Activated CD8-positive, alpha-beta memory T cell treated with anti-CD3 and anti-CD28 coated beads, Interleukin-2, amount 10 ng/mL, durations not matched to agents 7 days and 5 days (primary cell): ENCODE measurements at regions not wholly inside any gene's neighbourhood (a gene's known extent, or its start where the extent isn't known, plus 50 kb on each side); places are given as distances from the start of the nearest gene placed in this dataset.
"Not testable (repeated sequence)": the region's sequence is repeated elsewhere in the genome, so short reads cannot be mapped to it uniquely, and the experiment has no call there.

Experiments used
- ATAC-seq: fragments of 150-1000 bp; cut with Tn5 transposase; one replicate; pipeline ENCODE4 v1.10.0; 2021; ENCODE audit warnings: moderate library complexity
- CTCF ChIA-PET: fragments of 350-600 bp; sonication (Branson Sonifier 250); formaldehyde crosslinking; loops from one replicate; lab custom pipeline; 2021; ENCODE audit warnings: antibody characterized with exemption; lab: Charles Lee
- DNase-seq: peaks from one replicate; pipeline ENCODE4 v3.0.0-alpha.2; 2020
- H3K27ac Mint-ChIP-seq: one replicate; pipeline ENCODE4 v1.8.0; 2021; ENCODE audit warnings: mild to moderate bottlenecking, mixed read lengths
- H3K27me3 Mint-ChIP-seq: one replicate; pipeline ENCODE4 v1.8.0; 2021; ENCODE audit warnings: mixed read lengths
- H3K36me3 Mint-ChIP-seq: one replicate; pipeline ENCODE4 v1.8.0; 2021; ENCODE audit warnings: mild to moderate bottlenecking, mixed read lengths
- H3K4me1 Mint-ChIP-seq: one replicate; pipeline ENCODE4 v1.8.0; 2021; ENCODE audit warnings: mixed read lengths
- H3K4me3 Mint-ChIP-seq: one replicate; pipeline ENCODE4 v1.8.0; 2021; ENCODE audit warnings: mild to moderate bottlenecking, moderate library complexity, mixed read lengths
- H3K9me3 Mint-ChIP-seq: one replicate; pipeline ENCODE4 v1.8.0; 2022; ENCODE audit warnings: low read depth, mixed read lengths

GRCh38 chr3:17885986-17886385 is 143.6 kb upstream of the TBC1D5 start:
- H3K27ac Mint-ChIP-seq, result no peak overlapping the region
- CTCF ChIA-PET, result no interaction called here
- no peaks in the 10 kb centered on the region for H3K4me1 Mint-ChIP-seq
- H3K9me3 Mint-ChIP-seq, result no peaks in the 10 kb centered on the region
- H3K27me3 Mint-ChIP-seq, result peaks cover 23% of the 10 kb centered on the region
- H3K4me3 Mint-ChIP-seq, result no peak overlapping the region
- H3K36me3 Mint-ChIP-seq, result no peaks in the 10 kb centered on the region
- DNase-seq (no peak), ATAC-seq (no peak)

DNA sequence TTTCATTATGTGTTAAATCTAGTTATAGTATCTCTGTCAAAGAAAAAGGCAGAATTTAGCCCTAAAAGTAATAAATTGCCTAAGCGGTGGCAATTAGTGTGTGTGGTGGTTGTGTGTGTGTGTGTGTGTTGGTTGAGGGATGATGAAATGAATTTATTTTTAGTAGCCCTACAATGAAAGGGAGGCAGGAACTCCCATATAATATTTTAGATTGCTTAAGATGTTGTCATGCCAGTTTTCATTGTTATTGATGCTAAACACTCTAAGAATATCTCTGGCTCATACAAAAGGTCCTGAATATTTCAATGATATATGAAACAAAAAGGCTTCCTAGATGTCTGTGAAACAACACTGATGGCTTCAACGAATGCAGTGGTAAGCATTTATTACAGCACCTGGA is 140.6 kb upstream of the TBC1D5 start:
- Mint-ChIP-seq H3K9me3 (no peaks in the 10 kb centered on the region), H3K27me3 (peaks cover 19% of the 10 kb centered on the region), H3K27ac (no peak overlapping the region), H3K36me3 (no peaks in the 10 kb centered on the region), H3K4me1 (no peaks in the 10 kb centered on the region), H3K4me3 (no peak overlapping the region)
- ATAC-seq (no peak), DNase-seq (no peak)
- CTCF ChIA-PET, result no interaction called here

DNA sequence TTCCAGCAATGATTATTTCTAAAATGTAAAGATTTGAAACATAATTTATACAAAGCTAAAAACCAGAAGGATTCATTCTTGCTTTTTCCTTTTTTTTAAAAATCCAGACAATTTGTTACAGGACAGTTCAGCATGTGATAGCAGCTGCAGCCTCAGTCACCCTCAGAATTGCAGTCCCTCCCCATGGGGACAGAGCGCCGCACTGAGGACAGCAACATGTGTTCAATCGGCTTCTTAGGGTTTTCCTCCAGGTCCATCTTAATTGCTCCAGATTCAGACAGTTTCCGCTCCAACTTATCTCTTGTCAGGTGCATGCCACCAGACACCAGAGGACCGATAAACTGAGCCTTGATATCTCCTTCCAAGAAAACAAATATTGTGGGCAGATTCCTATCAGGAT is 134.9 kb upstream of the TBC1D5 start:
- Mint-ChIP-seq H3K27ac (no peak overlapping the region), H3K4me3 (no peak overlapping the region), H3K4me1 (no peaks in the 10 kb centered on the region), H3K9me3 (no peaks in the 10 kb centered on the region), H3K36me3 (no peaks in the 10 kb centered on the region), H3K27me3 (peaks cover 3% of the 10 kb centered on the region)
- CTCF ChIA-PET, result interaction anchor here (0.7 kb wide), 1 partner anchor 1111 kb away, joined by 3 read pairs; no protein-coding TSS in a partner anchor
- no peak for DNase-seq
- ATAC-seq, result no peak

DNA sequence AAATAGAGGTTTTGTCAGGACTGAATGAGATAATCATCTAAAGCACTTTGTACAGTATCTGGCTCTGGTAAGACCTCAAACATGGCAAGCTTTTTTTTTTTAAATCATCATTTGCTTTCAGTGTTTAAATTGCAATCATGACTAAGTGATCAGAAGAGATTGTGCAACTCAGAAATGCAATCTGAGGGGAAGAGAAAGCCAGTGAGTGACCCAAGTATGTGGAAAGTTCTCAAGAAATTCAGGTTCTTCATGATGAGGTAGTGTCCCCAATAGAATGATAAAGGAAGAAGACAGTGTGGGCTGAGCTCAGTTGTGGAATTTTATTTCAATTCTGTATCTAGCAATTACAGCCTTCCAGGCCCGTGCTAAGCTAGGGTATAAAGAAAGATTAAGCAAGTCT is 132.2 kb upstream of the TBC1D5 start:
- CTCF ChIA-PET, result no interaction called here

GRCh38 chr3:17872457-17872856 is 130.0 kb upstream of the TBC1D5 start:
- DNase-seq (no peak), ATAC-seq (no peak)
- Mint-ChIP-seq H3K27ac (no peak overlapping the region), H3K36me3 (no peaks in the 10 kb centered on the region), H3K4me1 (no peaks in the 10 kb centered on the region), H3K4me3 (no peak overlapping the region), H3K27me3 (peaks cover 16% of the 10 kb centered on the region), H3K9me3 (no peaks in the 10 kb centered on the region)
- CTCF ChIA-PET, result no interaction called here

More for the DNA sequence above, 132.2 kb upstream of the TBC1D5 start:
- Mint-ChIP-seq H3K27ac (no peak overlapping the region), H3K9me3 (no peaks in the 10 kb centered on the region), H3K4me3 (no peak overlapping the region), H3K4me1 (no peaks in the 10 kb centered on the region), H3K27me3 (peaks cover 3% of the 10 kb centered on the region), H3K36me3 (no peaks in the 10 kb centered on the region)
- DNase-seq (no peak), ATAC-seq (no peak)

- no peak for DNase-seq
- no peaks in the 10 kb centered on the region for H3K4me1 Mint-ChIP-seq
- H3K9me3 Mint-ChIP-seq, result no peaks in the 10 kb centered on the region
- no peak overlapping the region for H3K27ac Mint-ChIP-seq
- CTCF ChIA-PET, result interaction anchor here (1.0 kb wide), 1 partner anchor 24 kb away, joined by 3 read pairs; no protein-coding TSS in a partner anchor
- ATAC-seq, result no peak
- H3K36me3 Mint-ChIP-seq, result no peaks in the 10 kb centered on the region
- no peak overlapping the region for H3K4me3 Mint-ChIP-seq
- peaks cover 29% of the 10 kb centered on the region for H3K27me3 Mint-ChIP-seq
Observed at GRCh38 chr3:17865631-17866030, 123.2 kb upstream of the TBC1D5 start.

GRCh38 chr3:17861476-17861875 is 119.0 kb upstream of the TBC1D5 start:
- H3K27me3 Mint-ChIP-seq, result peaks cover 16% of the 10 kb centered on the region
- H3K27ac Mint-ChIP-seq, result no peak overlapping the region
- H3K4me1 Mint-ChIP-seq, result no peaks in the 10 kb centered on the region
- no peak overlapping the region for H3K4me3 Mint-ChIP-seq
- H3K9me3 Mint-ChIP-seq, result no peaks in the 10 kb centered on the region
- DNase-seq (no peak), ATAC-seq (no peak)
- CTCF ChIA-PET, result interaction anchor here (0.6 kb wide), 1 partner anchor 504 kb away, joined by 3 read pairs; no protein-coding TSS in a partner anchor
- no peaks in the 10 kb centered on the region for H3K36me3 Mint-ChIP-seq

DNA sequence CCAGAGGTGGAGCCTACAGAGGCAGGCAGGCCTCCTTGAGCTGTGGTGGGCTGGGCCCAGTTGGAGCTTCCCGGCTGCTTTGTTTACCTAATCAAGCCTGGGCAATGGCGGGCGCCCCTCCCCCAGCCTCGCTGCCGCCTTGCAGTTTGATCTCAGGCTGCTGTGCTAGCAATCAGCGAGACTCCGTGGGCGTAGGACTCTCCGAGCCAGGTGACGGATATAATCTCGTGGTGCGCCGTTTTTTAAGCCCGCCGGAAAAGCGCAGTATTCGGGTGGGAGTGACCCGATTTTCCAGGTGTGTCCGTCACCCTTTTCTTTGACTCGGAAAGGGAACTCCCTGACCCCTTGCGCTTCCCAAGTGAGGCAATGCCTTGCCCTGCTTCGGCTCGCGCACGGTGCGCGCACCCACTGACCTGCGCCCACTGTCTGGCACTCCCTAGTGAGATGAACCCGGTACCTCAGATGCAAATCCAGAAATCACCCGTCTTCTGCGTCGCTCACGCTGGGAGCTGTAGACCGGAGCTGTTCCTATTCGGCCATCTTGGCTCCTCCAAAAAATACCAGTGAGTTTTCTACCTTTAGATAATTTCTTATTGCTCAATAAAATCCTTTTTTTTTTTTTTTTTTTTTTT is 118.5 kb upstream of the TBC1D5 start:
- not testable (repeated sequence) for DNase-seq, H3K27ac Mint-ChIP-seq, H3K36me3 Mint-ChIP-seq, H3K9me3 Mint-ChIP-seq, H3K4me3 Mint-ChIP-seq, ATAC-seq, H3K4me1 Mint-ChIP-seq
- H3K27me3 Mint-ChIP-seq, result peaks cover 16% of the 10 kb centered on the region
- CTCF ChIA-PET, result interaction anchor here (0.6 kb wide), 1 partner anchor 504 kb away, joined by 3 read pairs; no protein-coding TSS in a partner anchor

DNA sequence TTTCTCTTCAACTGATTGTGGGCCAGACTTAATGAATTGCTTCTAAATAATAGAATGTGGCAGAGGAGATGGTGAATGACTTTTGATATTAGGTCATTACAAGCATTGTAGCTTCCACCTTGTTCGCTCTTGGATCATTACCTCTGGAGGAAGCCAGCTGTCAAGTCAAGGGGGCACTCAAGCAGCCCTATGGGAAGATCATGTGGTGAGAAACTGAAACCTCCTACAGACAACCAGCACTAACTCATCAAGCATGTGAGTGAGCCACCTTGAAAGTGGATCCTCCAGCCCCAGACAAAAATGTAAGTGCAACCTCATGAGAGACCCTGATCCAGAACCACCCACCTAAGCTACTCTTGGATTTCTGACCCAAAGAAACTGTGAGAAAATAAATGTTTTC is 109.8 kb upstream of the TBC1D5 start:
- no peak overlapping the region for H3K4me3 Mint-ChIP-seq
- H3K27me3 Mint-ChIP-seq, result peaks cover 33% of the 10 kb centered on the region
- DNase-seq (no peak), ATAC-seq (no peak)
- H3K27ac Mint-ChIP-seq, result no peak overlapping the region
- H3K36me3 Mint-ChIP-seq, result no peaks in the 10 kb centered on the region
- CTCF ChIA-PET, result interaction anchor here (0.7 to 0.8 kb wide), 2 partner anchors 243 to 383 kb away, joined by 3 read pairs; no protein-coding TSS in a partner anchor
- no peaks in the 10 kb centered on the region for H3K9me3 Mint-ChIP-seq
- no peaks in the 10 kb centered on the region for H3K4me1 Mint-ChIP-seq

DNA sequence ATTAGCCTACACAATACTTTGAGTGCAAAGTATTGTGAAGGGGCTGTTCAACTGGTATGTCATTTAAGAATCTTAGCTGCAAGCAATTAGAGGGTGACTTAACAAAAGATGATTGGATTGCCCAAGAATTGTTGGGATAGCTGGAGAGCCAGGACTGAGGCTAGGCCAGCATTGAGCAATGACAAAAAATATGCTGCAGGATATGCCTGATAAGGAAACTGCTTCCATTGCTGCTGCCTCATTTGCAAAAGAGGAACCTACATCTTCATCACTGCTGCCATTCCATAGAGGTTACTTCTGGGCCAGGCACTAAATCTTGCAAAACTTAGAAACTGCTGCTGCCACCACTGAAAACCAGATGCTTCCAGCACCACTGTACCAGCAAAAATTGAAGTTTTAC is 108.0 kb upstream of the TBC1D5 start:
- Mint-ChIP-seq H3K4me1 (no peaks in the 10 kb centered on the region), H3K36me3 (no peaks in the 10 kb centered on the region), H3K27me3 (peaks cover 20% of the 10 kb centered on the region), H3K4me3 (no peak overlapping the region), H3K9me3 (no peaks in the 10 kb centered on the region), H3K27ac (no peak overlapping the region)
- CTCF ChIA-PET, result no interaction called here
- ATAC-seq (no peak), DNase-seq (no peak)

GRCh38 chr3:17848102-17848501 is 105.7 kb upstream of the TBC1D5 start:
- no peak overlapping the region for H3K27ac Mint-ChIP-seq
- CTCF ChIA-PET, result no interaction called here
- H3K4me3 Mint-ChIP-seq, result no peak overlapping the region
- no peaks in the 10 kb centered on the region for H3K4me1 Mint-ChIP-seq
- no peak for DNase-seq
- H3K9me3 Mint-ChIP-seq, result no peaks in the 10 kb centered on the region
- no peaks in the 10 kb centered on the region for H3K36me3 Mint-ChIP-seq
- peaks cover 7% of the 10 kb centered on the region for H3K27me3 Mint-ChIP-seq
- ATAC-seq, result no peak

- no peak for ATAC-seq
- H3K27ac Mint-ChIP-seq, result no peak overlapping the region
- CTCF ChIA-PET, result no interaction called here
- peaks cover 7% of the 10 kb centered on the region for H3K27me3 Mint-ChIP-seq
- no peaks in the 10 kb centered on the region for H3K36me3 Mint-ChIP-seq
- no peak for DNase-seq
- no peaks in the 10 kb centered on the region for H3K9me3 Mint-ChIP-seq
- H3K4me3 Mint-ChIP-seq, result no peak overlapping the region
- no peaks in the 10 kb centered on the region for H3K4me1 Mint-ChIP-seq
Observed at GRCh38 chr3:17847156-17847555, 104.7 kb upstream of the TBC1D5 start.

- no peaks in the 10 kb centered on the region for H3K36me3 Mint-ChIP-seq
- no peaks in the 10 kb centered on the region for H3K9me3 Mint-ChIP-seq
- DNase-seq (no peak), ATAC-seq (no peak)
- peaks cover 7% of the 10 kb centered on the region for H3K27me3 Mint-ChIP-seq
- H3K27ac Mint-ChIP-seq, result no peak overlapping the region
- H3K4me1 Mint-ChIP-seq, result no peaks in the 10 kb centered on the region
- H3K4me3 Mint-ChIP-seq, result no peak overlapping the region
- CTCF ChIA-PET, result no interaction called here
Observed at GRCh38 chr3:17846466-17846865, 104.0 kb upstream of the TBC1D5 start.

DNA sequence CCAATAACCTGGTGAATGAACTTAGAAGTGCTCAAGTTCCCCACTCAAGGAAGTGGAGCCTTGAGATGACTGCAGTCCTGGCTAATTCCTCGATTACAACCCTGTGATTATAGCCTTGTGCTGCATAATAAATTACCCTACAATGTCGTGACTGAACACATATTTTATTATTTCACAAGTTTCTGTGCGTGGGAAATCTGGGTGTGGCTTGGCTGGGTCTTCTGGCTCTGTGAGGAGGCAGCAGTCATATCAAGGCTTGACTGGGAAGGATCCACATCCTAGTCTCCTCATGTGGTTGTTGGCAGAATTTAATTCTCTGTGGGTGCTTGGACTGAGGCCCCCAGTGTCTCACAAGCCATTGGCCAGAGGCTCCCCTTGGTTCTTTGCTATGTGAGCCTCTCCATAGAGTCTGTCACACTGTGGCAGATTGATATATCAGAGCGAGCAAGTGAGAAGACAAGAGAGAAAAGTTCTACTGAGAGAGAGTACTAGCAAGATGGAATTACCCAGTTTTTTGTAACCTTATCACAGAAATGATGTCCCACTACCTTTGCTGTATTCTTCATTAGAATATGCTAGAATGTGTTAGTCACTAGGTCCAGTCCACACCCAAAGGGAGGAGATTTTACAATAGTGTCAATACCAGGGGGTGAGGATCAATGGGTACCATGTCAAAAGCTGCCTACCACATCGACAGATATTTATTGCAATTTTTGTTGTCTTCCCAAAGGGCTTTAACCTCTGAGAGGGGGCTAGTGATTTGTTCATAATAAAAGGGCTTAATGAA is 102.8 kb upstream of the TBC1D5 start:
- ATAC-seq, result no peak
- Mint-ChIP-seq H3K27me3 (peaks cover 5% of the 10 kb centered on the region), H3K36me3 (no peaks in the 10 kb centered on the region), H3K27ac (no peak overlapping the region), H3K4me3 (no peak overlapping the region), H3K4me1 (no peaks in the 10 kb centered on the region), H3K9me3 (no peaks in the 10 kb centered on the region)
- DNase-seq, result no peak
- CTCF ChIA-PET, result no interaction called here
